H1 (cell line): ENCODE measurements at regions not wholly inside any gene's neighbourhood (a gene's known extent, or its start where the extent isn't known, plus 50 kb on each side); places are given as distances from the start of the nearest gene placed in this dataset.

Source experiments
- CTCF ChIA-PET: fragments of 300-600 bp; sonication (Branson Sonifier 250); formaldehyde crosslinking; loops from one replicate; lab custom pipeline; 2021; ENCODE audit not compliant: partially characterized antibody; lab: Charles Lee
- POLR2A ChIA-PET: fragments of 300-600 bp; sonication (Branson Sonifier 250); formaldehyde crosslinking; loops from one replicate; lab custom pipeline; 2021; ENCODE audit warnings: inconsistent platforms; ENCODE audit not compliant: partially characterized antibody; lab: Charles Lee
- DNase-seq, 2 experiments: peaks; one replicate each; pipeline versions ENCODE4 v3.0.0 to v3.0.0-alpha.2; 2010 to 2022; ENCODE audit warnings: low spot score in 2 of 2, low read depth in 1 of 2, mixed read lengths in 1 of 2
- FAIRE-seq: peaks from 2 replicates; lab custom pipeline; 2011; peaks lifted over from hg19 to GRCh38; lab: Jason Lieb, UNC
- H2AFZ ChIP-seq: 2 replicates; pipeline ENCODE4 v1.8.1; 2012; ENCODE audit warnings: low read length, inconsistent platforms
- H2AK5ac ChIP-seq: 2 replicates; pipeline ENCODE4 v1.6.1; 2013; ENCODE audit warnings: low read depth, low read length
- H2BK120ac ChIP-seq: replicated peaks from 2 replicates; pipeline ENCODE3; 2013; ENCODE audit warnings: low read depth, low read length, inconsistent platforms
- H2BK12ac ChIP-seq: 2 replicates; pipeline ENCODE4 v1.6.1; 2013; ENCODE audit warnings: low read depth, low read length
- H2BK15ac ChIP-seq: 2 replicates; pipeline ENCODE4 v1.6.1; 2013; ENCODE audit warnings: low read length
- H2BK20ac ChIP-seq: 2 replicates; pipeline ENCODE4 v1.6.1; 2013; ENCODE audit warnings: low read length
- H2BK5ac ChIP-seq: 2 replicates; pipeline ENCODE4 v1.6.1; 2013; ENCODE audit warnings: low read depth, low read length
- H3K14ac ChIP-seq: 2 replicates; pipeline ENCODE4 v1.6.1; 2013; ENCODE audit warnings: inconsistent platforms; ENCODE audit not compliant: insufficient read length
- H3K18ac ChIP-seq: 2 replicates; pipeline ENCODE4 v1.6.1; 2013; ENCODE audit warnings: low read length; ENCODE audit errors: extremely low read depth
- H3K23ac ChIP-seq: 2 replicates; pipeline ENCODE4 v1.6.1; 2013; ENCODE audit warnings: inconsistent platforms; ENCODE audit not compliant: insufficient read length
- H3K23me2 ChIP-seq: 2 replicates; pipeline ENCODE4 v1.6.1; 2013; ENCODE audit warnings: low read depth, low read length
- H3K27ac ChIP-seq: 2 replicates; pipeline ENCODE4 v1.6.1; 2011; ENCODE audit warnings: low read depth, low read length, inconsistent platforms
- H3K27me3 ChIP-seq, 4 experiments: replicated peaks in 1 of 4; 1 replicate in 1 of 4; 2 replicates in 3 of 4; pipeline versions ENCODE4 v1.6.1 to v1.8.1; 2011 to 2013; ENCODE audit warnings: low read length in 3 of 4, mild to moderate bottlenecking in 3 of 4, inconsistent platforms in 2 of 4, mixed read lengths in 2 of 4, moderate library complexity in 1 of 4; ENCODE audit not compliant: control insufficient read depth in 3 of 4, insufficient read depth in 3 of 4; ENCODE audit errors: extremely low read depth in 1 of 4
- H3K36me3 ChIP-seq, 4 experiments: 2 replicates each; pipeline versions ENCODE4 v1.6.1 to v1.8.1; 2011 to 2013; ENCODE audit warnings: mild to moderate bottlenecking in 4 of 4, low read length in 3 of 4, moderate library complexity in 2 of 4, control low read depth in 1 of 4, inconsistent platforms in 1 of 4; ENCODE audit not compliant: insufficient read depth in 4 of 4, control insufficient read depth in 2 of 4
- H3K4ac ChIP-seq: replicated peaks from 2 replicates; pipeline ENCODE3; 2013; ENCODE audit warnings: low read length, low read depth, mixed read lengths, inconsistent platforms; ENCODE audit not compliant: insufficient read length
- H3K4me1 ChIP-seq, 4 experiments: replicated peaks in 1 of 4; 1 replicate in 1 of 4; 2 replicates in 3 of 4; pipeline versions ENCODE4 v1.6.1 to v1.8.1; 2011 to 2013; ENCODE audit warnings: low read length in 3 of 4, inconsistent platforms in 2 of 4, mixed read lengths in 1 of 4; ENCODE audit not compliant: insufficient read depth in 4 of 4, control insufficient read depth in 3 of 4
- H3K4me2 ChIP-seq, 2 experiments: 2 replicates each; pipeline versions ENCODE4 v1.6.1 to v1.8.1; 2011 to 2013; ENCODE audit warnings: low read depth in 2 of 2, low read length in 2 of 2, control low read depth in 1 of 2, inconsistent platforms in 1 of 2, mild to moderate bottlenecking in 1 of 2; ENCODE audit not compliant: insufficient read depth in 1 of 2
- H3K4me3 ChIP-seq, 4 experiments: fragments of 200-600, 300-600 bp in 1 of 4; sonication (generic), shearing (Covaris generic), sonication (Bioruptor Twin) in 1 of 4; 2 replicates each; pipeline versions ENCODE4 v1.5.1 to v1.8.1; 2011 to 2016; ENCODE audit warnings: low read length in 4 of 4, low read depth in 3 of 4, control low read depth in 2 of 4, inconsistent platforms in 2 of 4, mild to moderate bottlenecking in 2 of 4, mixed read lengths in 1 of 4, moderate library complexity in 1 of 4; ENCODE audit not compliant: insufficient read depth in 2 of 4; ENCODE audit errors: extremely low read depth in 1 of 4
- H3K56ac ChIP-seq: replicated peaks from 2 replicates; pipeline ENCODE3; 2013; ENCODE audit warnings: low read depth, mild to moderate bottlenecking, mixed read lengths, low read length, inconsistent platforms; ENCODE audit not compliant: insufficient read length
- H3K79me1 ChIP-seq: 2 replicates; pipeline ENCODE4 v1.6.1; 2013; ENCODE audit warnings: low read depth, low read length, control low read depth
- H3K79me2 ChIP-seq, 2 experiments: 2 replicates each; pipeline versions ENCODE4 v1.6.1 to v1.8.1; 2012 to 2013; ENCODE audit warnings: low read length in 2 of 2, mild to moderate bottlenecking in 2 of 2, inconsistent platforms in 1 of 2; ENCODE audit not compliant: insufficient read depth in 2 of 2, control insufficient read depth in 1 of 2
- H3K9ac ChIP-seq, 4 experiments: replicated peaks in 1 of 4; 1 replicate in 1 of 4; 2 replicates in 3 of 4; pipeline versions ENCODE4 v1.6.1 to v1.8.1; 2011 to 2013; ENCODE audit warnings: low read depth in 3 of 4, low read length in 3 of 4, control low read depth in 2 of 4, mild to moderate bottlenecking in 2 of 4, moderate library complexity in 2 of 4, inconsistent platforms in 1 of 4; ENCODE audit errors: extremely low read depth in 1 of 4
- H3K9me3 ChIP-seq, 2 experiments: 2 replicates each; pipeline versions ENCODE4 v1.6.1 to v1.8.1; 2012 to 2013; ENCODE audit warnings: mild to moderate bottlenecking in 2 of 2, moderate library complexity in 2 of 2, control low read depth in 1 of 2, inconsistent platforms in 1 of 2, low read depth in 1 of 2, low read length in 1 of 2, mixed read lengths in 1 of 2; ENCODE audit not compliant: insufficient read depth in 2 of 2
- H4K20me1 ChIP-seq, 2 experiments: replicated peaks in 1 of 2; 2 replicates each; pipeline versions ENCODE3 to v1.8.1; 2011 to 2013; ENCODE audit warnings: inconsistent platforms in 2 of 2, low read length in 2 of 2, mild to moderate bottlenecking in 1 of 2; ENCODE audit not compliant: insufficient read depth in 2 of 2, control insufficient read depth in 1 of 2
- H4K5ac ChIP-seq: 2 replicates; pipeline ENCODE4 v1.6.1; 2013; ENCODE audit warnings: low read length, low read depth, mixed read lengths, inconsistent platforms; ENCODE audit not compliant: insufficient read length
- H4K8ac ChIP-seq: 2 replicates; pipeline ENCODE4 v1.8.0; 2013; ENCODE audit warnings: mild to moderate bottlenecking, moderate library complexity, low read length, inconsistent platforms; ENCODE audit not compliant: insufficient read depth; ENCODE audit errors: extremely low read depth
- H4K91ac ChIP-seq: replicated peaks from 2 replicates; pipeline ENCODE3; 2013; ENCODE audit warnings: low read length, mixed read lengths, inconsistent platforms; ENCODE audit not compliant: insufficient read length
- RAD21 ChIP-seq, 2 experiments: IDR thresholded peaks in 1 of 2; conservative IDR thresholded peaks in 1 of 2; 2 replicates each; pipeline ENCODE4 v1.6.1; 2011; ENCODE audit warnings: low read depth in 2 of 2, low read length in 2 of 2, improper control_type of control experiment in 1 of 2, inconsistent platforms in 1 of 2, mild to moderate bottlenecking in 1 of 2, moderate library complexity in 1 of 2
- WGBS, 2 experiments: shearing (Covaris generic) in 1 of 2; methylation state at CpG; one replicate each; pipeline versions ENCODE4 v1.1.6 to v1.1.7; 2013 to 2015; ENCODE audit warnings: low lambda C conversion rate in 2 of 2, mixed read lengths in 2 of 2, inconsistent platforms in 1 of 2, low coverage in 1 of 2, missing lambda C conversion rate in 1 of 2; ENCODE audit not compliant: insufficient replicate concordance in 2 of 2, insufficient coverage in 1 of 2, insufficient read length in 1 of 2; ENCODE audit errors: extremely low coverage in 1 of 2, missing lambda C conversion rate in 1 of 2; 5-methylcytosine and 5-hydroxymethylcytosine counted together

DNA sequence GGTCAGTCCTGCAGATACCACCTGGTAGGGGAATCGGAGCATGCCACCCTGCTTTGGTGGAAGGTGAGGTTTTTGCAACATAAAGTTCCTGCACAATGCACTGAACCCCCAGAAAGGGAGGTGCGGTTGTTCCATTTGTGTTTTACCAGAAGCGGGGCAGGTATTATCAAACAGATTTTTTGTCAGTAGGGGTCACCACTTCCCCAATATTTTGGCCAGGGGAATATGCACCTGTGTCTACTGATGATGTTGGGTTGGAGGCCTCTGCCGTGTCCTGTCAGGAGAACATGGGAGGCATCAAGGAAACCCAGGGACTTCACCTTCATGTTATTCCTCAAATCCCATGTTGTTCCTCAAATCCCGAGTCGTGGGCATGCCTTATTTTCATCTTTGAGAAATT lies 438.7 kb downstream of the NTRK2 start:
- H4K5ac ChIP-seq, result no peak overlapping the region
- no peaks in the 10 kb centered on the region for H3K79me1 ChIP-seq
- H3K23me2 ChIP-seq, result no peaks in the 10 kb centered on the region; the same call in 1 of the 2 replicates
- no peak overlapping the region for H3K56ac ChIP-seq
- 90% methylated on average over 6 of the region's 6 CpGs; no CpG with 5 or more reads in 1 of the 2 experiments for WGBS, 2 experiments
- H3K14ac ChIP-seq, result no peak overlapping the region
- CTCF ChIA-PET, result interaction anchor here (0.7 to 4.7 kb wide), 5 partner anchors 35 to 1013 kb away, joined by 3 to 16 read pairs (median 3); no protein-coding TSS in a partner anchor
- no peak overlapping the region for H2AFZ ChIP-seq
- no peak overlapping the region for H3K23ac ChIP-seq
- no peaks in the 10 kb centered on the region for H3K4me1 ChIP-seq
- H3K27me3 ChIP-seq, result no peaks in the 10 kb centered on the region
- DNase-seq (no peak), FAIRE-seq (no peak)
- no peak overlapping the region for H3K4ac ChIP-seq
- H3K36me3 ChIP-seq, result no peaks in the 10 kb centered on the region
- POLR2A ChIA-PET, result no interaction called here
- no peaks in the 10 kb centered on the region for H4K20me1 ChIP-seq
- no peak overlapping the region for H4K8ac ChIP-seq
- H3K9me3 ChIP-seq, result no peaks in the 10 kb centered on the region
- no peak overlapping the region for H2BK20ac ChIP-seq
- H4K91ac ChIP-seq, result no peak overlapping the region
- no peaks in the 10 kb centered on the region for H3K79me2 ChIP-seq
- H3K27ac ChIP-seq, result no peak overlapping the region
- H2BK5ac ChIP-seq, result no peak overlapping the region
- H3K9ac ChIP-seq, result no peak overlapping the region
- H3K4me2 ChIP-seq, result no peak overlapping the region
- no peak overlapping the region for H3K4me3 ChIP-seq
- no peak overlapping the region for H2BK15ac ChIP-seq
- H2BK12ac ChIP-seq, result no peak overlapping the region
- no peak overlapping the region for H2AK5ac ChIP-seq
- H3K18ac ChIP-seq, result no peak overlapping the region
- H2BK120ac ChIP-seq, result no peak overlapping the region
- peak; percentile 49 to 61 for TF ChIP-seq RAD21 (IDR thresholded peaks at IDR 0.05 in 1 of 2, conservative IDR thresholded peaks at IDR 0.05 in 1 of 2; ENCODE audit: low read depth in 2 of 2, low read length in 2 of 2)
